ENCODE measurements at regions not wholly inside any gene's neighbourhood (a gene's known extent, or its start where the extent isn't known, plus 50 kb on each side); places are given as distances from the start of the nearest gene placed in this dataset.
A peak's percentile ranks its signal among the peaks of the same experiment; 100 is the strongest.

DNA sequence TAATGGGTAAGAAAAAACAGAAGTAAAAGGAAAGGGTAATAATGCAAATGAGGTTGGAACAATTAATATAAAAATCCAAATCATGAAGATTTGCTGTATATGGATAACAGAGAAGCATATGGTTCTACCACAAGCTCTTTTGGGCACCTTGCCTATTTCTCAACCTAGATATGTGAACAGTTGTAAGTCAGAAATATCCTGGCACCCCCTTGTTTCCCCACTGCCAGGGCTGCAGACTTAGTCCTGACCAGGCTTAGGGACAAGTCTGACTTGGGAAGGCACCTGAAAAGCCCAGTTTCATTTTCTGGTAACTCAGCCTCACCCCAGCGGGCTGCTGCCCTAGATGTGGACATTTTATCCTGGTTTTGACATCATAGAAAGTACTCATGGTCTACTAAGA, 183.2 kb upstream of the STAC start:
- DNase-seq, result no peak

DNA sequence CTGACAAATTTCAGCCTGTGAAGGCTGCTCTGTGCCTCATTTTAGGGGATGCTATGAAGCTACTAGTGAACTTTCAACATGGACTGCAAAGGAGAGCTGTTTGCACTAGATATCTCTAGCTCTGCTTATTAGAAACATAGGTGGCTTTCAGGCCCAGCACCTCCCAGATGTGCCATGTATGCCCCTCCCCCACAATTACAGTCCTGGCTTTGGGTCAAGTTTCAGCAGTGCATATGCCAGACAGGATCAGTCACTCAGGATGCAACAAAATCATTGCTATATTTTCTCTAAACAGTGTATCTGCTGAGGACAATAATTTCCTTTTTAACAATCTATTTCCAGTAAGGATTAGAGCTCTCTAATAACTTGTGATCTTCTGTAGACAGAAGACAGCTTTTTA, 178.8 kb upstream of the STAC start:
- no peak for DNase-seq

DNA sequence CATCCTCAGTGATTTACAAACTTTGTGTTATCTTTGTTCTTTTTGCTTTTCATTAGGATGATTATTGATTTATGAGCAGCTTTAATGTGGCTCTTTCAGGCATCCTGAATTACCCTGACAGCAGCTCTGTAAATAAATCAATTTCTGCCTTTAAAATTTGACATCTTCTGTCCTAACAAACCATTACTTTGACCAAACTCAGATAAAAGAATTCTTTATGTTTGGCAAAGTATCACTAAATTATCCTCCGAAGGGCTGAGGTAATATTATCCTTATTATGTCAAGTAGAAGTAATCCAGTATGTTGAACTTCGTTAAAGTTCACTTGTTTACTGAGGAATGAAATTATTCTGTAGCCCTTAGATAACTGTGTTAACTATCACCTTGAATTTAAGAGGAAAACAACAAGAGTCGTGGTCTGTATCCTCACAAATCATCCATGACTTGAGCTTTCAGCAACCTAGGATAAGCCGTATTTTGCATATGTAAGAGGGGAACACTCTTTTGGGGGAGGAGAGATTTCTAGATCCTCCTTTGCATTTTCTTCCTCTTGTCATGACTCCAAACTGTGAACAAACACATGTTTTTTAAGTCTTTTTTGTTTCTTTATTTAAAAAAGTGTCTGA, 173.2 kb upstream of the STAC start:
- peak; percentile 26 for DNase-seq

DNA sequence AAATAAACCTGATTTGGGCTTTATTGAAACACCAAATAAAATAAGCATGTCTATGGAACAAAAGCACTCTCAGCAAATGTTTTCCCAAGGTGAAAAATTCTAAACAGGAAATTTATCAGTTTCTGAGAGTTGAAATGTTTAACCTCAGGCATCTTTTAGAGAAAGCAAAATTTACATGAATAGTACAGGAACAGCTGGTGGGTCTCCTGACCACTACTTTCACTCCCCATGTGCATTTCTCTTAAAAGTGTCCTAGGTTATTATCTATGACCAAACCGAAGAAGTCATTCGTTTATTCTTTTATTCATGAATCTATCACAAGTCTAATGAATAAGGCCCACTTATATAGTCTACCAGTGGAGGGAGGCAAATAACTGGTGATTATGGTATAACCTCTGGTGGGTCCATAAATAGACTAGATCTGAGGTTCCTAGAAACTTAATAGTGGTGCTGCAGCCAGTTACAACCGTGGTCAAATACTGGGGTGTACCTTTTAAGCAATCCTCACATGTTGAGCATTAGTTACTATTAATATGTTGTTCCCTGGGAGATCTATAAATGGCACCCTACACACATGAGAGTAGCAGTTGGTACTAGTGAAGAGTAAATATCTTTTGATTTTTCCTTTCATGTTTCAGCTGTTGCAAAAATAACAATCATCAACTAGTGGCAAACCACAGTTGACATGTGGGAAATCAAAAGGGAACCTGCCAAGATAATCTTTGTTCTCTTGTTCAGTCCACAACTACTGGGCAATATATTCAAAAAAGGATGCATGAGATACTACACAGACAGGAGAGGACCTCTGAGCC, 169.3 kb upstream of the STAC start:
- DNase-seq, result no peak

DNA sequence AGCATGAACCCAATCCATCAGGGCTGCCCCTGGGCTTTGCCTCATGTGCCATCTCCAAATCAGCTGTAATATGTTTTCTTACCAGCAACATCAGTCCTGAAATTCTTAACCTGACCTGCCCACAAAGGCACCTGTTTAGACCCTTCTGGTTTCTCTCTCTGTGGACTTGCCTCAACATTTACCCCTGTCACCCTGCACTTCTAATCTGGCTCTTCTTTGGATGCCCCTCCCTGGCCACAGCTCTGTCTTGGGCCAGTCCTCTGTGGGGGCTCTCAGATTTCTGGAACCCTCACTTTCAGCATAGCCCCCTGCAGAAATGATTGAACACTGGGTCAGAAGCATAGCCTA, 168.7 kb upstream of the STAC start:
- no peak for DNase-seq

DNA sequence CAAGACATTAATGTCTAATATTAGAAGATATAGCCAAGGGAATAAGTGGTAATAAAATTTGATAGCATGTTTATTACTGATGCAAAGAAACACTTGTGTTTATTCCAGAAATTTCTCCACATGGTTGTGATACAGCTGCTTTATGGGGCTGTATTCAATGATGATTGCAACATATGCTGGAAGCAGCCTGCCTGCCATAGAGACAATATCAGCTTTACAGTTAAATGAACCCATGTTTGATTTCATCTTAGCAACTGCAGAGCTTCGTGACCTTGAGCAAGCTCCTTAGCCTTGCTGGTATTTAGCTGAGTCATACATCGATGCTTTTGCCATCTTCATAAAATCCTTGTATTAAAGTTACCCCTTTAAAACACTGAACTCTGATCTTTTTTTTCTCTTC, 168.1 kb upstream of the STAC start:
- DNase-seq, result peak; percentile 70

DNA sequence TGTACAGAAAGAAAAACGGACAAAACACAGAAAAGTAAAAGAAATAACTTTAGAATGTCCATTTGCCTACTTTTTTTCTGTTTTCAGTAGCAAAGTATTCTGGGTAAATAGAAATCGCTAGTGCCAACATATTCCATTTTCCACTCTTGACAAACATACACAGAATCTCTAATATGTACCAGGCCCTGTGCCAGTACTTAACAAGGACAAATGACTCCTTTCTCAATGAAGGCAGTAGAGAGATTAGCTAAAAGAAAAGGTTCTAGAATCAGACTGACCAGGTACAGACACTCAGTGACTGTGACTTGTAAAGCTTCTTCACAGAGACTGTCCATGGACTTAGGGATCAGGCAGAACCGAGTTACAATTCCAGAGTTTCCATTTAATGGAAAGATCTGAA, 165.8 kb upstream of the STAC start:
- DNase-seq, result no peak

DNA sequence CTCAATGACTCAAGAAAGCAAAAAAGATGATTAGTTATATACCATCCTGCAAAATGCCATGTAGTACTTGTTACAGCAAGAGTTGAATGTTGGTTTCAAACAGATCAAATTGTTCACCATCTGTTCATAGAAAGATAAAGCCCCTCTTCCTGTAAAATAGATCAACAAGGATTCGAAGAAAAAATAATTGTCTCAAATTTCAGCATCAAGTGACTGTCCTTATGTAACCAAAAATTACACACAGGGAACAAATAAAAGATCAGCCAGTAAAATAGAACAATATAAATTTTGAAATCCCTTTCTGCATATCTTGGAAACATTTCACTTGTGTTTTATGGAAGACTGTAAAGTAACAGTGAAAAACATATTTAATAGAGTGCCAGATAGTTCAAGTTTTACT, 165.1 kb upstream of the STAC start:
- DNase-seq, result no peak

DNA sequence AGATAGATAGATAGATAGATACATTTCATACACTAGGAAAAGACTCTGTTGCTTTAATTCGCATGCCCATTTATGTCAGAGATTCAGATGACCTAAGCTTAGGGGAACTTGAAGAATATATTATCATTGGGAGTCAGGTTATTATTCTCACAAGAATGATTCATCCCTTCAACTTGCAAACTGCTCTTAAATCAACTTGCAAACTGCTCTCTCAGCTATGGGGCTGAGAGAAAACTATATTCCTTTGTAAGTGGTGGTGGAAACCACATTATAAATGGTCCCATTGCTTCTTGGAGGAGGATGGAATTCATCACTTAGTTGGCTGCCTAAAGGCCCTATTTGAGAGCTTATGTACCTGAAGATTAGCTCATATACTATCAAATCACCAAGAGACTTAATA, 160.9 kb upstream of the STAC start:
- peak; percentile 88 for DNase-seq

- DNase-seq, result no peak
Measured at GRCh38 chr3:36220173-36220572, 160.1 kb upstream of the STAC start.

- no peak for DNase-seq
Measured at GRCh38 chr3:36221975-36222374, 158.3 kb upstream of the STAC start.

DNA sequence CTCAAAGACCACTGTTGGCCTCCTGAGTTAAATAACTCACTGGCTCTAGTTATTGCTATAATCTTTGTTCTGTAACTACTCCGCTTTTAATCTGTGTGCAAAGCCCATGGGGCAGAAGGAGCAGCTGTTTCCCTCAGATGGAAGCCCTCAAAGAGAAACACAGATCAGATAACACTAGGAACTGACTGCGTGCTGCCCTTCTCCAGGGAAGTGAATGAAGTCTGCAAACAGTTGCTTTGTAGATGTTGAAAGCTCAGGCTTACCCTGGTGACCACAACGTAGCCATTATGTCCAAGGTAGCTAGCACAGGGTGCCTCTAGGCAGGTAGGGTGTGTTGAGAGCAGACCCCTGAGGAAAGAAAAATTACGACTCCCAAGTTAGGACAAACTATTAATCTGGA, 152.3 kb upstream of the STAC start:
- DNase-seq, result peak; percentile 26

DNA sequence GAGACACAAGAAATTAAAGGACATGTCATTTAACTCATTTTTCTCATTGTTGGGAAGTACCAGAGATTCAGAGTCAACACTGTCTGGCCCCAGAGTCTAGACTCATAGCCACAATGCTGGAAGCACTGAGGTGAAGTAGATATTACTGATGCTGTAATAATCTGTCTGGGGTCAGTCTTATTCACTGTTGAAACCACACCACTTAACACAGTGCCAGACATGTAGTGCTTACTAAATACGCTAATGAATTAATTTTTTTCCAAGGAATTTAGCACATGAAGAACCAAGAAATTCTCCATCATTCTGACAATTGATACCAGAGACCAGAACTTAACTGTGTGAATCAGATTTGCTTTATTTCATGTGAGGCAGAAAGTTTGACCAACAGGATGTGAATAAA, 150.8 kb upstream of the STAC start:
- peak; percentile 36 for DNase-seq

- no peak for DNase-seq
Measured at GRCh38 chr3:36232797-36233489, 147.4 kb upstream of the STAC start.

- peak; percentile 67 for DNase-seq
Measured at GRCh38 chr3:36244728-36245127, 135.6 kb upstream of the STAC start.

DNA sequence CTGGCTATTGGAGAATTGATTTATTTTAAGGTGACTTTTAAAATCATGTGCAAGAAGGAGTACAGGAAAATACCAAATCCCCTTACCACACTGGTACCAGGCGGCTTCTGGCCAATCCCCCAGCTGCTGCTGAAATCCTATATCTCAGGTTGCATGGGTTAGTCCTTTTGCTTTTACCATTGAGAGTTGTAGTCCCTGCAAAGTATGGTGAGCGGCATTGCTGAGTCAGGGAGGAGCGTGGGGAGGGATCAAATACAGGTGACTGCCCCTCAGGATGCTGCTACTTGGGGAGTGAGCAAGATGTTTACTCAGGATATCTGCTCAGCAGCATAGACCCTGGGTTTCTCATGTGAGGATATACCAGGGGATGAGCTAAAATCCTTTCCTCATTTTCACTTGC, 131.9 kb upstream of the STAC start:
- DNase-seq, result no peak

DNA sequence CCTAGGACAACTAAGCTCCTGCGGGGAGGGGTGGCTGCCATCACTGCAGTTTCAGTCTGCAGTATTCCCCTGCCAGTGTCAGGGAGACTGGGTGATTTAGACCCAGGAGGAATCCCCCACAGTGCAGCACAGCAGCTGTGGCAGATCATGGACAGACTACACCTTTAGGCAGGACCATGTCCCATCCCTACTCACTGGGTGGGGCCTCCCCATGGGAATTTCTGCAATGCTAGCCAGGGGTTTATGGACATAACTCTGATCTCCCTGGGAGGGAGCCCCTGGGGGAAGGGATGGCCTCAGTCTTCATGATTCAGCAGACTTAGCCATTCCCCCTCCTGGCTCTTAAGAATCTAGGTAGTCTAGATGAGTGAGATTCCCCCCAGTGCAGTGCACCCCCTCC, 130.1 kb upstream of the STAC start:
- DNase-seq, result no peak

DNA sequence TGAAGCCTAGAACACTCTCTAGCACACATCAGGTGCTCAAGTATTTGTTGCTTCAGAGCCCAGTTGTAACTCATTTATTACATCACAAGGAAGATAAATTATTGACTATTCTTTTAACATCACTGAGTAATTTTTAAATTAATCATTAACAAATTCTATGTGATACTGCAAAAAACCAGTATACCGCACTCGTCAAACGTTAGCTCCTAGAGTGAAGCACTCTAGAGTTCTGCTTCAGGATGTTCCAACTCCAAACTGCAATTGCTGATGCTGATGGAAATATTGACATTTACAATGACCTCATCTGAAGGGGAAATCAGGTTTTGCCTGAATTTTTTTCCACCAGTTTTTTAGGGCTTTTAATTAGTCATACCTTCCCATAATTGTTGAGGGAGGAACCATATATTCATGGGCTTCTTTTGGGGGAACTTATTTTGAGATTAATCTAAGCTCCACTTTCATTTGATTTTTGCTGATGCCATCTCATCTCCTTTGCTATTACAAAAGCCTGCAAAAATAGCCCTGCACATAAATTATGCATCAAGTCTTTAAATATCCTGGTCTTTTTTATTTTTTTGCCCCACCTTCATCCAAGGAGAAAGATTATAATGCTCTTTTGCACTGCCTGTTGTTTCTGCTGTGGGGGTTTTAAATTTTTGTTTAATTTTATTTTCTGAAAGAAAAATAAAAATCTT, 123.0 kb upstream of the STAC start:
- no peak for DNase-seq

GRCh38 chr3:36258421-36258820, 121.9 kb upstream of the STAC start:
- peak; percentile 5 for DNase-seq

GRCh38 chr3:36259580-36259979, 120.7 kb upstream of the STAC start:
- no peak for DNase-seq

DNA sequence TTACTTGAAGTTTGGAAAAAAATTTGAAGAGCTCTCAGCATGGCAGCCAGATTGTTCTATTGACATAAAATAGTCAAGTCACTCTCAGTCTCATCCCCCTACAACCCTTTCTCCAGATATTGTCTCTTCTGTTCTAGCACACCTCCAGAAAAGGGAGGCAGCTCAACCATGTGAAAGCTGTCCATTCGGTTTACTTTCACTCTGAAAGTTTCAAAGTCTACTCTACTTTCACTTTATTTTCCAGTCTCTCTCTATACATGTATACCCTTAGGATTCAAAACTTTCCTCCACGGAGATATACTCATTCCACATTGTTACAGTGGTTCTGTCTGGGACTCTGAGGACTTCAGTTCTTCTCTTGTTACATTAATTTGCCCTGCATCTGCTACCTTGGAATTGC, 111.0 kb upstream of the STAC start:
- DNase-seq, result no peak

GRCh38 chr3:36282766-36283165, 97.5 kb upstream of the STAC start:
- no peak for DNase-seq

GRCh38 chr3:36295296-36295695, 85.0 kb upstream of the STAC start:
- peak; percentile 53 for DNase-seq
